ENCODE measurements at regions not wholly inside any gene's neighbourhood (a gene's known extent, or its start where the extent isn't known, plus 50 kb on each side); places are given as distances from the start of the nearest gene placed in this dataset.

- TF ChIP-seq POLR2A (IDR thresholded peaks at IDR 0.05; ENCODE audit: low read depth, low read length): no peak
- TF ChIP-seq POLR2AphosphoS5 (IDR thresholded peaks at IDR 0.05; ENCODE audit: insufficient read depth, low read depth, low read length): no peak
- no peak for TF ChIP-seq EZH2 (IDR thresholded peaks at IDR 0.05; ENCODE audit: borderline replicate concordance, low read depth, low read length, severe bottlenecking)
- TF ChIP-seq GATA2 (IDR thresholded peaks at IDR 0.05; ENCODE audit: insufficient read depth, insufficient read length, low read depth, low read length): no peak
- TF ChIP-seq CTCF (IDR thresholded peaks at IDR 0.05; ENCODE audit: extremely low read depth in 1 of 2, insufficient read depth in 1 of 2, low read depth in 1 of 2, low read length in 2 of 2): no peak
- no peak for TF ChIP-seq MAX (IDR thresholded peaks at IDR 0.05; ENCODE audit: insufficient read depth, insufficient read length)
- TF ChIP-seq MYC (IDR thresholded peaks at IDR 0.05; ENCODE audit: low read depth, low read length): no peak
- TF ChIP-seq FOS (IDR thresholded peaks at IDR 0.05; ENCODE audit: borderline replicate concordance, insufficient read depth, low read length): no peak
These were observed 326.1 kb upstream of the PREP start for GRCh38 chr6:105728995-105729394.
